ENCODE measurements at regions not wholly inside any gene's neighbourhood (a gene's known extent, or its start where the extent isn't known, plus 50 kb on each side); places are given as distances from the start of the nearest gene placed in this dataset.

DNA sequence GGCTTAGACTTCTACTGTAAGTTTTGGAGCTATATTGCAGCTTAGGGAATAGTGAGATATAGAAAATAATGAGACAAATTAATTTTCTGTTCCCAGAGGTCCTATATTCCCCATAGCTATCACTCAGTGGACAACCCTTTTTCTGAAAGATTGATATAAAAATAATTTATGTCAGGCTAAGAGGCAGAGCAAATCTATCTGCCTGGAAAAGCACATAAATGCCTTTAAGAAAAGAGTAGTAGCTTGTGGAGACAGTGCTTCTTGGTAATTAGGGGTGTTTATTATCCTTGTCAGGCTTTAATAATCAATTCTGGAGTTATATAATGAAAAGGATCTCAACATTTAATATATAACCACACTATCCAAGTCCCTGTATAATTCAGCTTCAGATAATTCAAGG is 1162.8 kb upstream of the PCDH20 start:
- CTCF ChIA-PET, result no interaction called here
- Histone ChIP-seq H2AFZ (ENCODE audit: low read depth, low read length) (no peak overlapping the region), H3K27ac (ENCODE audit: insufficient read depth, low read depth, low read length) (no peak overlapping the region), H3K4me1 (ENCODE audit: control insufficient read depth, extremely low read depth, insufficient read depth, low read length) (no peaks in the 10 kb centered on the region), H3K27me3 (ENCODE audit: control insufficient read depth in 2 of 2, insufficient read depth in 2 of 2, low read length in 2 of 2) (no peaks in the 10 kb centered on the region), H3K36me3 (ENCODE audit: control insufficient read depth in 2 of 2, extremely low read depth in 1 of 2, insufficient read depth in 2 of 2, low read length in 2 of 2) (no peaks in the 10 kb centered on the region), H3K9ac (replicated peaks; ENCODE audit: extremely low read depth, insufficient read depth, low read length) (no peak overlapping the region), H3K9me3 (replicated peaks; ENCODE audit: control insufficient read depth, insufficient read depth, low read length) (no peaks in the 10 kb centered on the region), H3K4me3 (replicated peaks in 1 of 3; ENCODE audit: insufficient read depth in 1 of 3, low read depth in 1 of 3, low read length in 3 of 3) (no peak overlapping the region), H3K4me2 (ENCODE audit: insufficient read depth, low read length) (no peak overlapping the region), H4K20me1 (replicated peaks; ENCODE audit: control insufficient read depth, extremely low read depth, insufficient read depth, low read length) (no peaks in the 10 kb centered on the region), H3K9me1 (replicated peaks; ENCODE audit: control insufficient read depth, extremely low read depth, insufficient read depth, low read length) (no peaks in the 10 kb centered on the region), H3K79me2 (ENCODE audit: control insufficient read depth, insufficient read depth, low read length) (no peaks in the 10 kb centered on the region)
- no peak for DNase-seq (ENCODE audit: low read depth, low spot score)
- POLR2A ChIA-PET, result no interaction called here
- intact Hi-C loops (cut with micrococcal nuclease) (no loop called here), dilution Hi-C loops (cut with MboI; ENCODE audit: extremely low pct_ligation_motif_present, low sequenced_read_pairs) (no loop called here)
- TF ChIP-seq FOS (IDR thresholded peaks at IDR 0.05; ENCODE audit: borderline replicate concordance, insufficient read depth, low read length) (no peak), JUN (IDR thresholded peaks at IDR 0.05; ENCODE audit: borderline replicate concordance, insufficient read depth, insufficient read length, low read depth) (no peak), GATA2 (IDR thresholded peaks at IDR 0.05; ENCODE audit: insufficient read depth, insufficient read length, low read depth, low read length) (no peak), POLR2AphosphoS5 (IDR thresholded peaks at IDR 0.05; ENCODE audit: insufficient read depth, low read depth, low read length) (no peak), EZH2 (IDR thresholded peaks at IDR 0.05; ENCODE audit: borderline replicate concordance, low read depth, low read length, severe bottlenecking) (no peak), MYC (IDR thresholded peaks at IDR 0.05; ENCODE audit: low read depth, low read length) (no peak), POLR2A (IDR thresholded peaks at IDR 0.05; ENCODE audit: low read depth, low read length) (no peak)
- TF ChIP-seq, protein P1, sequence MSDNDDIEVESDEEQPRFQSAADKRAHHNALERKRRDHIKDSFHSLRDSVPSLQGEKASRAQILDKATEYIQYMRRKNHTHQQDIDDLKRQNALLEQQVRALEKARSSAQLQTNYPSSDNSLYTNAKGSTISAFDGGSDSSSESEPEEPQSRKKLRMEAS (IDR thresholded peaks at IDR 0.05; ENCODE audit: insufficient read depth, insufficient read length), result no peak
- TF ChIP-seq, protein P2, sequence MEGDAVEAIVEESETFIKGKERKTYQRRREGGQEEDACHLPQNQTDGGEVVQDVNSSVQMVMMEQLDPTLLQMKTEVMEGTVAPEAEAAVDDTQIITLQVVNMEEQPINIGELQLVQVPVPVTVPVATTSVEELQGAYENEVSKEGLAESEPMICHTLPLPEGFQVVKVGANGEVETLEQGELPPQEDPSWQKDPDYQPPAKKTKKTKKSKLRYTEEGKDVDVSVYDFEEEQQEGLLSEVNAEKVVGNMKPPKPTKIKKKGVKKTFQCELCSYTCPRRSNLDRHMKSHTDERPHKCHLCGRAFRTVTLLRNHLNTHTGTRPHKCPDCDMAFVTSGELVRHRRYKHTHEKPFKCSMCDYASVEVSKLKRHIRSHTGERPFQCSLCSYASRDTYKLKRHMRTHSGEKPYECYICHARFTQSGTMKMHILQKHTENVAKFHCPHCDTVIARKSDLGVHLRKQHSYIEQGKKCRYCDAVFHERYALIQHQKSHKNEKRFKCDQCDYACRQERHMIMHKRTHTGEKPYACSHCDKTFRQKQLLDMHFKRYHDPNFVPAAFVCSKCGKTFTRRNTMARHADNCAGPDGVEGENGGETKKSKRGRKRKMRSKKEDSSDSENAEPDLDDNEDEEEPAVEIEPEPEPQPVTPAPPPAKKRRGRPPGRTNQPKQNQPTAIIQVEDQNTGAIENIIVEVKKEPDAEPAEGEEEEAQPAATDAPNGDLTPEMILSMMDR (IDR thresholded peaks at IDR 0.05; ENCODE audit: extremely low read depth in 1 of 2, insufficient read depth in 1 of 2, low read depth in 1 of 2, low read length in 2 of 2), result no peak
- no TSS peak for BruUV-seq (replicated peaks)
- no peak for FAIRE-seq

Measured in endothelial cell of umbilical vein (primary cell).